Upper lobe of left lung (tissue), 4 donors: ENCODE measurements at regions not wholly inside any gene's neighbourhood (a gene's known extent, or its start where the extent isn't known, plus 50 kb on each side); places are given as distances from the start of the nearest gene placed in this dataset.

ENCODE experiments used
- POLR2A ChIP-seq, 4 donors: fragments of 450-650 bp; IDR thresholded peaks; one replicate each; pipeline ENCODE4 v1.5.1; 2016 to 2017; ENCODE audit warnings: antibody characterized with exemption in 4 of 4, mild to moderate bottlenecking in 2 of 4
- TF ChIP-seq, protein P1 (sequence below), 6 experiments: fragments of 450-650 bp in 4 of 6; fragments of 200-600 bp in 2 of 6; sonication (generic) in 2 of 6; IDR thresholded peaks; one replicate each; pipeline ENCODE4 v1.5.1; 2016 to 2019; ENCODE audit warnings: antibody characterized with exemption in 6 of 6

DNA sequence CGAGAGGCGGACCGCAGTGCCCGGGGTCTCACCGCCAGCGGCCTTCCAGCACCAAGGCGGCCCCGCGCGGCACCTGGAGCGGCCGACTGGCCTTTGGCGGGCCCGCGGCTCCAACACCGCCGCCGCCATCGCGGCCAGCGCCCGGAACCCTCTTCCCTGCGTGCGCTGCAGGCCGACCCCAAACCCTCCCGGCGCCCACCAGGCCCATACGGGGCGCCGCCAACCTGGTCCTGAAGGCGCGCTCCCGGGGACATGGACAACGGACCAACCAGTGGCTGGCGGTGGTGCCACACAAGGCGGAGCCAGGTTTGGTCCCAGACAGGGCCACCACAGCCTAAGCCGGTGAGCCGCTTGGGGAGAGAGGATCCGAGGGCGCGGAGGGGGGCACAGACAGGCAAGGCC is 1514.8 kb upstream of the DEFB115 start:
- TF ChIP-seq POLR2A (IDR thresholded peaks at IDR 0.05), result no peak
- TF ChIP-seq, protein P1, sequence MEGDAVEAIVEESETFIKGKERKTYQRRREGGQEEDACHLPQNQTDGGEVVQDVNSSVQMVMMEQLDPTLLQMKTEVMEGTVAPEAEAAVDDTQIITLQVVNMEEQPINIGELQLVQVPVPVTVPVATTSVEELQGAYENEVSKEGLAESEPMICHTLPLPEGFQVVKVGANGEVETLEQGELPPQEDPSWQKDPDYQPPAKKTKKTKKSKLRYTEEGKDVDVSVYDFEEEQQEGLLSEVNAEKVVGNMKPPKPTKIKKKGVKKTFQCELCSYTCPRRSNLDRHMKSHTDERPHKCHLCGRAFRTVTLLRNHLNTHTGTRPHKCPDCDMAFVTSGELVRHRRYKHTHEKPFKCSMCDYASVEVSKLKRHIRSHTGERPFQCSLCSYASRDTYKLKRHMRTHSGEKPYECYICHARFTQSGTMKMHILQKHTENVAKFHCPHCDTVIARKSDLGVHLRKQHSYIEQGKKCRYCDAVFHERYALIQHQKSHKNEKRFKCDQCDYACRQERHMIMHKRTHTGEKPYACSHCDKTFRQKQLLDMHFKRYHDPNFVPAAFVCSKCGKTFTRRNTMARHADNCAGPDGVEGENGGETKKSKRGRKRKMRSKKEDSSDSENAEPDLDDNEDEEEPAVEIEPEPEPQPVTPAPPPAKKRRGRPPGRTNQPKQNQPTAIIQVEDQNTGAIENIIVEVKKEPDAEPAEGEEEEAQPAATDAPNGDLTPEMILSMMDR (IDR thresholded peaks at IDR 0.05), result no peak
